Suprapubic skin (tissue), 4 donors: ENCODE measurements at regions not wholly inside any gene's neighbourhood (a gene's known extent, or its start where the extent isn't known, plus 50 kb on each side); places are given as distances from the start of the nearest gene placed in this dataset.

ENCODE experiments used
- DNase-seq, 2 donors: peaks; one replicate each; pipeline ENCODE4 v3.0.0-alpha.2; 2019; ENCODE audit warnings: low spot score in 2 of 2
- H3K27ac ChIP-seq: fragments of 200-600 bp; sonication (generic); one replicate; pipeline ENCODE4 v1.5.1; 2019
- H3K27me3 ChIP-seq: fragments of 200-600 bp; sonication (generic); one replicate; pipeline ENCODE4 v1.5.1; 2019
- H3K36me3 ChIP-seq: fragments of 200-600 bp; sonication (generic); one replicate; pipeline ENCODE4 v1.5.1; 2019
- H3K4me1 ChIP-seq: fragments of 200-600 bp; sonication (generic); one replicate; pipeline ENCODE4 v1.5.1; 2019
- H3K4me3 ChIP-seq: fragments of 200-600 bp; sonication (generic); one replicate; pipeline ENCODE4 v1.5.1; 2019; ENCODE audit warnings: mild to moderate bottlenecking
- H3K9me3 ChIP-seq: fragments of 200-600 bp; sonication (generic); one replicate; pipeline ENCODE4 v1.5.1; 2019
- CTCF ChIP-seq, 2 donors: fragments of 200-600 bp in 1 of 2; fragments of 450-650 bp in 1 of 2; sonication (generic) in 1 of 2; IDR thresholded peaks; one replicate each; pipeline ENCODE4 v1.5.1; 2016 to 2019; ENCODE audit warnings: antibody characterized with exemption in 2 of 2, mild to moderate bottlenecking in 1 of 2, moderate library complexity in 1 of 2
- EP300 ChIP-seq: sonication (generic); formaldehyde crosslinking; IDR thresholded peaks from one replicate; pipeline ENCODE4 v1.6.1; 2017; ENCODE audit warnings: antibody characterized with exemption
- POLR2A ChIP-seq, 2 donors: fragments of 450-650 bp; IDR thresholded peaks; one replicate each; pipeline ENCODE4 v1.6.1; 2017; ENCODE audit warnings: antibody characterized with exemption in 2 of 2, mild to moderate bottlenecking in 2 of 2, moderate library complexity in 2 of 2
- POLR2AphosphoS5 ChIP-seq, 3 donors: sonication (generic); formaldehyde crosslinking; IDR thresholded peaks; one replicate each; pipeline ENCODE4 v1.6.1; 2017; ENCODE audit warnings: antibody characterized with exemption in 3 of 3
- WGBS: methylation state at CpG from one replicate; pipeline ENCODE4 v1.1.5; 2018; 5-methylcytosine and 5-hydroxymethylcytosine counted together

GRCh38 chr12:124100572-124101178 lies 127.7 kb downstream of the ZNF664 start:
- no peak overlapping the region for H3K4me3 ChIP-seq

GRCh38 chr12:124105546-124105945 lies 132.5 kb downstream of the ZNF664 start:
- Histone ChIP-seq H3K9me3 (no peaks in the 10 kb centered on the region), H3K27ac (no peak overlapping the region), H3K4me3 (no peak overlapping the region), H3K36me3 (no peaks in the 10 kb centered on the region), H3K27me3 (no peaks in the 10 kb centered on the region), H3K4me1 (no peaks in the 10 kb centered on the region)
- no peak for DNase-seq
- TF ChIP-seq POLR2A (IDR thresholded peaks at IDR 0.05) (no peak), CTCF (IDR thresholded peaks at IDR 0.05) (no peak), POLR2AphosphoS5 (IDR thresholded peaks at IDR 0.05) (no peak), EP300 (no peak)
- 90% methylated on average over 14 of the region's 14 CpGs for WGBS

More at GRCh38 chr12:124100572-124101178, 127.7 kb downstream of the ZNF664 start:
- WGBS: 88% methylated on average over 26 of the region's 26 CpGs
- H3K27me3 ChIP-seq: no peaks in the 10 kb centered on the region
- no peaks in the 10 kb centered on the region for H3K4me1 ChIP-seq
- TF ChIP-seq POLR2A (IDR thresholded peaks at IDR 0.05): no peak
- no peak for TF ChIP-seq CTCF (IDR thresholded peaks at IDR 0.05)
- no peak for TF ChIP-seq POLR2AphosphoS5 (IDR thresholded peaks at IDR 0.05)
- no peak for TF ChIP-seq EP300
- H3K27ac ChIP-seq: no peak overlapping the region
- no peak for DNase-seq
- no peaks in the 10 kb centered on the region for H3K36me3 ChIP-seq
- H3K9me3 ChIP-seq: no peaks in the 10 kb centered on the region

- no peaks in the 10 kb centered on the region for H3K27me3 ChIP-seq
- TF ChIP-seq POLR2AphosphoS5 (IDR thresholded peaks at IDR 0.05): no peak
- no peak for DNase-seq
- WGBS: 80% methylated on average over 4 of the region's 4 CpGs
- no peak overlapping the region for H3K27ac ChIP-seq
- H3K9me3 ChIP-seq: no peaks in the 10 kb centered on the region
- no peaks in the 10 kb centered on the region for H3K4me1 ChIP-seq
- H3K36me3 ChIP-seq: no peaks in the 10 kb centered on the region
- no peak overlapping the region for H3K4me3 ChIP-seq
Measured at GRCh38 chr12:124107351-124107750, 134.3 kb downstream of the ZNF664 start.

- 73% methylated on average over 3 of the region's 3 CpGs for WGBS
- no peak for DNase-seq
- no peaks in the 10 kb centered on the region for H3K36me3 ChIP-seq
- no peak overlapping the region for H3K4me3 ChIP-seq
- no peak overlapping the region for H3K27ac ChIP-seq
- no peaks in the 10 kb centered on the region for H3K27me3 ChIP-seq
- no peak for TF ChIP-seq POLR2AphosphoS5 (IDR thresholded peaks at IDR 0.05)
- no peak for TF ChIP-seq EP300
- no peak for TF ChIP-seq CTCF (IDR thresholded peaks at IDR 0.05)
- TF ChIP-seq POLR2A (IDR thresholded peaks at IDR 0.05): no peak
- H3K9me3 ChIP-seq: no peaks in the 10 kb centered on the region
- H3K4me1 ChIP-seq: no peaks in the 10 kb centered on the region
Measured at GRCh38 chr12:124109760-124110159, 136.7 kb downstream of the ZNF664 start.

- no peaks in the 10 kb centered on the region for H3K27me3 ChIP-seq
- H3K27ac ChIP-seq: no peak overlapping the region
- TF ChIP-seq POLR2AphosphoS5 (IDR thresholded peaks at IDR 0.05) (no peak), POLR2A (IDR thresholded peaks at IDR 0.05) (no peak), CTCF (IDR thresholded peaks at IDR 0.05) (no peak), EP300 (no peak)
- no peak for DNase-seq
- H3K4me3 ChIP-seq: no peak overlapping the region
- 96% methylated on average over 2 of the region's 2 CpGs for WGBS
- H3K36me3 ChIP-seq: no peaks in the 10 kb centered on the region
- H3K9me3 ChIP-seq: no peaks in the 10 kb centered on the region
- no peaks in the 10 kb centered on the region for H3K4me1 ChIP-seq
Measured at GRCh38 chr12:124110372-124110883, 137.4 kb downstream of the ZNF664 start.

GRCh38 chr12:124111006-124111405 lies 138.0 kb downstream of the ZNF664 start:
- Histone ChIP-seq H3K4me1 (no peaks in the 10 kb centered on the region), H3K27me3 (no peaks in the 10 kb centered on the region), H3K4me3 (no peak overlapping the region), H3K36me3 (no peaks in the 10 kb centered on the region), H3K27ac (no peak overlapping the region), H3K9me3 (no peaks in the 10 kb centered on the region)
- DNase-seq: no peak
- TF ChIP-seq CTCF (IDR thresholded peaks at IDR 0.05) (no peak), POLR2A (IDR thresholded peaks at IDR 0.05) (no peak), POLR2AphosphoS5 (IDR thresholded peaks at IDR 0.05) (no peak)
- whole genome bisulfite sequencing: 70% methylated on average over 5 of the region's 5 CpGs
